HG03565 (cell line): ENCODE measurements at regions not wholly inside any gene's neighbourhood (a gene's known extent, or its start where the extent isn't known, plus 50 kb on each side); places are given as distances from the start of the nearest gene placed in this dataset.
"Not testable (repeated sequence)": the region's sequence is repeated elsewhere in the genome, so short reads cannot be mapped to it uniquely, and the experiment has no call there.

Experiments
- ATAC-seq: cut with Tn5 transposase; IDR thresholded peaks from one replicate; pipeline ENCODE4 v1.9.1; 2021; ENCODE audit warnings: mild to moderate bottlenecking, moderate library complexity; ENCODE audit not compliant: unreplicated experiment

DNA sequence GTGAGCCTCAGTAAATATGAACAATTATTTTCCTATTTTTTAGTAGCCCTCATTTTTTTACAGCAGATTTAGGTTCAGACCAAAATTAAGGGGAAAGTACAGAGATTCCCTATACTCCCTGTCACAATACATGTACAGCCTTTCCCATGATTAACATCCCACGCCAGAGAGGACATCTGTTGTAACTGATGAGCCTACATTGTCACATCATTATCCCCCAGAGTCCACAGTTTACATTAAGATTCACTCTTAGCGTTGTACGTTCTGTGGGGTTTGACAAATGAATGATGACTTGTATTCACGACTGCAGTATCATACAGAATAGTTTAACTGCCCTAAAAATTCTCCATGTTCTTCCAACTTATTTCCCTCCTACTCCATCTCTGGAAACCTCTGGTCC lies 262.3 kb upstream of the MSX2 start:
- no peak for ATAC-seq

DNA sequence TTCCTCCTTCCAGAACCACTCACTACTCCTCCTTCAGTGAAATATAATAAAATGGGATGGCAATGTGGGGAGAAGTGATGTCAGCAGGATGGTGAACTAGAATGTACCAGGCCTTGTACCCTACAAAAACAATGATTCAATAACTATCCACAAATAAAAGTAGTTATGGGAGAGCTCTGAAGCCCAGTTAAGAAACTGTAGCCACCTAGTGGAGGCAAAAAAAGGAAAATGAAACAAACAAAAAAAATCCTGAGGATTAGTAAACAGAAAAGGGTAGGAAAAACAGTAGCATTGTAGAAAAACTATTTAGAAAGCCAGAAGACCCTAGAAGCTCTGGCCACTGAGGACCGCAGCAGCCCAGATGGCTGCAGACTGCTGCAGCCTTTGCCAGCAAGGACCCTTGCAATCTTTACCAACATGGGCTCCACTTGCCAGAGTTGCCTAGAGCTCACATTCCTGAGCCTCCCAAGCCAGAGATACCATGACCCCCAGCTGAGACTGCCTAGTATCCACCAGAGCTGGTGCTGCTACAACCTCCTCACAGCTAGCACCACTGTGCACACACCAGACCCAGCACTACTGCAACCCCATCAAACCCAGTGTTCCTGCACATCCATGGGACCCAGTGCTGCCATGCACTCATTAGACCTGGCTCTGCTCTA lies 259.7 kb upstream of the MSX2 start:
- ATAC-seq: no peak

DNA sequence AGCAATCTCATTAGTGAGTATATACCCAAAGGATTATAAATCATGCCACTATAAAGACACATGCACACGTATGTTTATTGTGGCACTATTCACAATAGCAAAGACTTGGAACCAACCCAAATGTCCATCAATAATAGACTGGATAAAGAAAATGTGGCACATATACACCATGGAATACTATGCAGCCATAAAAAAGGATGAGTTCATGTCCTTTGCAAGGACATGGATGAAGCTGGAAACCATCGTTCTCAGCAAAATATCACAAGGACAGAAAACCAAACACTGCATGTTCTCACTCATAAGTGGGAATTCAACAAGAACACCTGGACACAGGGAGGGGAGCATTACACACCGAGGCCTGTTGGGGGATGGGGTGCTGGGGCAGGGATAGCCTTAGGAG lies 252.9 kb upstream of the MSX2 start:
- not testable (repeated sequence) for ATAC-seq

DNA sequence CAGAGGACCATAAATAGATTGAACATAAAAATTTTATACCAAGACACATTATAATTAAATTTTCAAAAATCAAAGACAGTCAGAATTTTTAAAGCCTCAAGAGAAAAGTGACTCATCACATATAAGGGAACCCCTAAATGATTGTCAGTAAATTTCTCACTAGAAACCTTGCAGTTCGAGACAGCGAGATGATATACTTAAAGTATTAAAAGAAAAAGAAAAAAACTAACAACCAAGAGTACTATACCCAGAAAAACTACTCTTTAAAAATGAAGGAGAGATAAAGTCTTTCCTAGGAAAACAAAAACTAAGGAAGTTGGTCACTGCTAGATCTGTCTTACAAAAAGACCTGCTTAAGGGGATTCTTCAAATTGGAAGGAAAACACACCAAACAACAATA lies 251.4 kb upstream of the MSX2 start:
- ATAC-seq: no peak

DNA sequence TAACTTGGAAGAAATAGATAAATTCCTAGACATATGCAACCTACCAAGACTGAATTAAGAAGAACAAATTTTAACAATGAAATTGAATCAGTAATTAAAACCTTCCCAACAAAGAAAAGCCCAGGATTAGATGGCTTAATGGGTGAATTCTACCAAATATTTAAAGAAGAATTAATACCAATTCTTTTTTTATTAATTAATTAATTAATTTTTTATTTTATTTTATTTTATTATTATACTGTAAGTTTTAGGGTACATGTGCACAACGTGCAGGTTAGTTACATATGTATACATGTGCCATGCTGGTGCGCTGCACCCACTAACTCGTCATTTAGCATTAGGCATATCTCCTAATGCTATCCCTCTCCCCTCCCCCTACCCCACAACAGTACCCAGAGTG lies 248.4 kb upstream of the MSX2 start:
- ATAC-seq: not testable (repeated sequence)

DNA sequence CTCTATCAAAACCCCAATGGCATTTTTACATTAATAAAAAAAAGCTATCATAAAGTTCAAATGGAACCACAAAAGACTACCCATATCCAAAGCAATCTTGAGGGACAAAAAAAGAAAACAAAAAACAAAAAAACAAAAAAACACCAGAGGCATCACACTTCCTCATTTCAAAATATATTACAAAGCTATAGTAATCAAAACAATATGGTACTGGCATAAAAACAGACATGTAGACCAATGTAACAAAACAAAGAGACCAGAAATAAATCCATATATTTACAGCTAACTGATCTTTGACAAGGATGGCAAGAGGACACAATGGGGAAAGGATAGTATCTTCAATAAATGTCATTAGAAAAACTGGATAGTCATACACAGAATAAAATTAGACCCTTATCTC lies 245.1 kb upstream of the MSX2 start:
- ATAC-seq: no peak

DNA sequence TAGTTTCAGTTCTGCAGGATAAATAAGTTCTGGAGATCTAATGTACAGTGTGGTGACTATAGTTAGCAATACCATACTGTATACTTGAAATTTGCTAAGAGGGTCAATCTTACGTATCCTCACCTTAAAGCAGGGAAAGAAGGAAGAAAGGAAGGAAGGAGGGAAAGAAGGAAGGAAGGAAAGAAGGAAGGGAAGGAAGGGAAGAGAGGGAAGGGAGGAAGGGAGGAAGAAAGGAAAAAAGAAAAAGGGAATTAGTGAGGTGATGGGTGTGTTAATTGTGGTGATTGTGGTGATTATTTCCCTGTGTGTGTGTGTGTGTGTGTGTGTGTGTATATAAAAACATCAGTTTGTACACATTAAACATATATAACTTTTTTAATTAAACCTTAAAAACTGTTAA lies 242.6 kb upstream of the MSX2 start:
- ATAC-seq: no peak

DNA sequence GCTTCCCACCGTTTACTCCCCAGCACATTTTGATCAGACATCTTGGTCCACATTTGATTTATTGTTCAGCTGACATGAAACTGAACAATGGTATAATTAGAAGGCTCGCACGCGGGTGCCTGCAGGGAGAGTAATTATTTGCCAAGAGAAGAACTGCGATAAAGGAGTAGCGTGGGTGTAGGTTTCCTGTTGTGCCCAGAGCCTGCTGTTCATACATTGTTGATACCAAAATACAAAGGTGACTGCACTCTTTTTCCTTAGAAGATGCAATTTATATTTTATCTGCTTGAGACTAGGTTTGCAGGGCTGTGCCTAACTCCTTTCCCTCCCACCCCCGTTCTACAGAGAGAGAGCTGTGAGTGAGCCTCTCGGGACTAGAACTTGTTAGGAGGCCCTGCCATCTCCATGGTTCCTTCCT lies 241.8 kb upstream of the MSX2 start:
- ATAC-seq: no peak

DNA sequence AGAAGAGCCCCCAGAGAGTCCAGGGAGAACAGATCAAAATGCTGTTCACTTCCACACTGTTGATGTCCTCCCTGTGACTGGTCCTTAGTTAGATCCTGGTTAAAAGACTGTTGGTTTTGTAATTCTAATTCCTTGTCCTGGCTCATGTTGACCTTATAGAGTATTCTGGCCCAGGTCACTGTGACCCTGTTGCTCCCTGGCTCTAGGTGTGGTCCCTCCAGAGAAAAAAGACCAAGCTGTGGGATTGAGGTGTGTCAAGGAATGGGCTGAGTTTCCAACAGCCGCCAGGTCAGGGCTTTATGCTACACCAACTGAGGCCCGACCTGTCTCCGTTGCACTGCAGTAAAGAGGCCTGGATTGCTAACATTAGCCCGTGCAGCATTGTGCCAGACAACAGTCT lies 241.0 kb upstream of the MSX2 start:
- ATAC-seq: no peak

DNA sequence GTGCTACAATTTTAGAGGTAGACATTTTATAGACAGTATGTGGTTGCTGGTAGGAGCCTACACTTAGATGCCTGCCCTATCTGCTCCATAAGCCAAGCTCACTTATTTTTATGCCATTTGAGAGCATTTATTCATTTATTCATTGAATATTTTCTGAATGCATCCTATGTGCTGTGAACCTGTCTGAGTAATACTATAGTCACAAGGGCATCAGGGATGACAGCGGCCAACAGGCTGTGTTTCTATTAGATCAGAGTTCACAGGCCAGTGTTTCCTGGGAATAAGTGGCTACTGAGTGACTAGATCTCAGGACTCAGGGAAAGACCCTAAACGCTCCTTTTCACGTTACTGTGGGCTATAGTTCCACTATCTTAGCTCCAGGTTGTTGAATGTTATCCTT lies 235.2 kb upstream of the MSX2 start:
- ATAC-seq: no peak

DNA sequence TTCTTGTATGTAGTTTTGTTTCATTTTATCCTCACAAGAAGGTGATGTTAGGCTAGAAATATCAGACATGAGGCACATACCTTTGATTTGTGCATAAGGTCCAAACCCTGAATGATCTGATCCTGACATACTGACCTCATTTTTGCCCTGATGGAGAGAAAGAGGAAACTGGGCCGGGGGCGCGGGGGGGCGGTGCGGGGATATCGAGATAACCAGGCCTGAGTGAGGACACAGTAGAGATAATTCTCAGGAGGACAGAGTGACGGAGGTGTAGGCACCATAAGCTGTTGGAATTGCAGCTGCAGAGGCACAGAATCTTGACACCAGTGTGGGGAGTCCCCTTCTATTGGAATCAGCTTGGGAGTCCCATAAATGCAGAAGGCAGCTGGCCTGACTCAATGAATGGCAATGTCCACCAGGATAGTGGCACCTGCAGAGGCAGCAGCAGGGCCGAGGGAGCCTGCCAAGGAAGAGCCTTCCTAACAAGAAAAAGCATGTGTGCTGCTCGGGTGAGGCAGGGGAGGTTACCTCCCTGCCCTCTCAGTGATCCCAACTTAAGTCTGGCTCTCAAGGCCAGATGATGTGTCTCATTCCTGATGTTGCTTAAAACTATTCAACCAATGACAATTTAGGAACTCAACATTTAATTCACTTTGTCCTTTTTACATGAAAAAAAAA lies 234.3 kb upstream of the MSX2 start:
- ATAC-seq: no peak

DNA sequence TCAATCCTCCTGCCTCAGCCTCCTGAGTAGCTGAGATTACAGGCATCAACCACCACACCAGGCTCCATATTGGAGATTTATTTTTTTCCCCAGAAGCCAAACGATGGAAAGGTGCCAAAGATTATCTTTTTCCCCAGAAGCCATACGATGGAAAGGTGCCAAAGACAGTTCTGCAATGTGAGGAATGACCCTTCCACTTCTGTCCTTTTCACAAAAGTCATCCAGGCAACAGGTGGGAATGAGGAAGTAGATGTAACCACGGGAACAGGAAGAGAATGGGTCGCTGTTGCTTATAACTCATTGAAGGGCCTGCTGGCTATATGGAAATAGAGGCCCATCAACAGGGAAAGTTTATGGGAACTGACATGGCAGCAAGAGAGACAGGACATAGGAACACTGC lies 233.7 kb upstream of the MSX2 start:
- no peak for ATAC-seq

DNA sequence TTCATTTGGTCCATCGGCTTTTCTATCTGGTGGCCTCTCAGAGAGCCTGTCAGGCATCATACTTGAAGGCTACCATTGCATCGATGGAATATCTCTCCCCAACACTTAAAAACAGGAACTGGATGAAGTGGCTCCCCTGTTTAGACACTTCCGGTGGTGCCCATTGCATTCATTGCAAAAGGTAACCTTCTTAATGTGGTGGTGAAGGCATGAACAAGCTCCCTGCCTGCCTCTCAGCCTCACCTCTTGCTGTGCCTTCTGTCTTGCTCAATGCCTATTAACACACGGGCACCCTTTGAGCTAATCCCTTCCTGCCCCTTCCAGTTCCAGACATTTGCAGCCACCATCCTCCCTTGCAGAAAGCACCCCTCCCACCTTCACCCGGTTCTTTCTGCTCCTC lies 233.1 kb upstream of the MSX2 start:
- ATAC-seq: no peak

DNA sequence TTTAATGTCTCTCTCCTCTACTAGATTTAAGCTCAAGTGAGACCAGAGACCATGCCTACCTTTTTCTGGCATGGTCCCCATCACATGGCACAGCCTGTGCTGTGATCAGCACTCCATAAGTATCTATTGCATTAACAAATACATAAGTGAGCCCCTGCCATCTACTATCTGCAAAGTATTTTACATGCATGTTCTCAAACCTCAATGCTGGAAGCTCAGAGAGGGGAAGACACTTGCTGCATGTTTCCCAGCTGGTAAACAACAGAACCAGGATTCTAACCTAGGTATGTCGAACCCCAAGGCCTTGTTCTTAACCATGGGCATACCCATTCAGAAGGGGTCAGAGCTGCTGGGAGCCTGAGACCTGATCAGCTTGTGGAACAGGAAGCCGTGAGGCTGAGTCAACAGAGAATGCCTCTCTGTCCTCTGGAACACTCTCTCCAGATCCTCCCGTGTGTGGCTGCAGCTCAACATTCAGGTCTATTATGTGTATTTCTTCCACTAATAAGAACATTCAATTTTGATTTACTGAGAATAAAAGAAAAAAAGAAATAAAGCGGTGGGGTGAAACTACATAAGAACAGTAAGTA lies 232.5 kb upstream of the MSX2 start:
- ATAC-seq: no peak

DNA sequence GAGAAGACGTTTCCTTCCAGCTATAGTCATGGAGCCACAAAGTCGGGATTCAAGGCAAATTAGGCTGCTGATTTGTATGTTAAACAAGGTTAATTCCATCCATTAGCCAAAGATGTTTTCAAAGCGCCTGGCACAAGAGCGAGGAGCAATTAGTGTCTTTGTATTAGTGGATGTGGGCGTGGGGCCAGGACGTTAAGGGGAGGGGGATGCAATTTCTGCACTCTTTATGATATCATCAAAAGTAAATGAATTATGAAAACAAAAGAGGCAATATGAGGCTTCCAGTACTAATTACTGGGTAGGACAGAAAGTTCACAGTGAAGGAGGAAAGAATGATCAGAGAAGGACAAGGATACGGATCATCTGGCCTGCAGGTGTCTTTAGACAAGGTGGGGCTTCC lies 230.9 kb upstream of the MSX2 start:
- no peak for ATAC-seq

DNA sequence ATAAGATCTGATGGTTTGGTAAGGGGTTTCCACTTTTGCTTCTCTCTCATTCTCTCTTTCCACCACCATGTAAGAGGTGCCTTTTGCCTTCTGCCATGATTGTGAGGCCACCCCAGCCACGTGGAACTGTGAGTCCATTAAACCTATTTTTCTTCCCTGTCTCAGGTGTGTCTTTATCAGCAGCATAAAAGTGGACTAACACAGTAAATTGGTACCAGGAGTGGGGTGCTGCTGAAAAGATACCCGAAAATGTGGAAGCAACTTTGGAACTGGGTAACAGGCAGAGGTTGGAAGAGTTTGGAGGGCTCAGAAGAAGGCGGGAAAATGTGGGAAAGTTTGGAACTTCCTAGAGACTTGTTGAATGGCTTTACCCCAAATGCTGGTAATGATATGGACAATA lies 226.4 kb upstream of the MSX2 start:
- ATAC-seq: not testable (repeated sequence)

DNA sequence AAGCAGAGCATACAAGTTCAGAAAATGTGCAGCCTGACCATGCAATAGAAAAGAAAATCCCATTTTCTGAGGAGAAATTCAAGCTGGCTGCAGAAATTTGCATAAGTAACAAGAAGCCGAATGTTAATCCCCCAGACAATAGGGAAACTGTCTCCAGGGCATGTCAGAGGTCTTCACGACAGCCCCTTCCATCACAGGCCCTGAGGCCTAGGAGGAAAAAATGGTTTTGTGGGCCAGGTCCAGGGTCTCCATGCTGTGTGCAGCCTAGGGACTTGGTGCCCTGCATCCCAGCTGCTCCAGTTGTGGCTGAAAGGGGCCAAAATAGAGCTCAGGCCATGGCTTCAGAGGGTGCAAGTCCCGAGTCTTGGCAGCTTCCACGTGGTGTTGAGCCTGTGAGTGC lies 225.8 kb upstream of the MSX2 start:
- ATAC-seq: not testable (repeated sequence)

DNA sequence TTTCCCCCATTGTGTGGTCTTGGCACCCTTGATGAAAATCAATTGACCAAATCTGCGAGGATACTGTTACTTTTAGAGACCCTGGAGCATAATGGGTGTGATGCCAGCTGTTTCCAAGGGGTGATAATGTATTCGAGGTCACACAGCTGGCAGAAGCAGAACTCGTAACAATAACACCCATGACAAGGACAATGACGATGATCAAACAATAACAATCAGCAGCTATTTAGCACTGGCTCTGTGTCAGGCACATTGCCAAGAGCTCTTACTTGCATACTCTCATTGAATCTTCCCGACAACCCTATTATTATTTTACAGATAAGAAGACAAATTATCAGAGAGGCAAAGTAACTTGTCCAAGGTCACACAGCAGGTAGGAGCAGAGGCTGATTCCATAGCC lies 223.7 kb upstream of the MSX2 start:
- ATAC-seq: no peak

DNA sequence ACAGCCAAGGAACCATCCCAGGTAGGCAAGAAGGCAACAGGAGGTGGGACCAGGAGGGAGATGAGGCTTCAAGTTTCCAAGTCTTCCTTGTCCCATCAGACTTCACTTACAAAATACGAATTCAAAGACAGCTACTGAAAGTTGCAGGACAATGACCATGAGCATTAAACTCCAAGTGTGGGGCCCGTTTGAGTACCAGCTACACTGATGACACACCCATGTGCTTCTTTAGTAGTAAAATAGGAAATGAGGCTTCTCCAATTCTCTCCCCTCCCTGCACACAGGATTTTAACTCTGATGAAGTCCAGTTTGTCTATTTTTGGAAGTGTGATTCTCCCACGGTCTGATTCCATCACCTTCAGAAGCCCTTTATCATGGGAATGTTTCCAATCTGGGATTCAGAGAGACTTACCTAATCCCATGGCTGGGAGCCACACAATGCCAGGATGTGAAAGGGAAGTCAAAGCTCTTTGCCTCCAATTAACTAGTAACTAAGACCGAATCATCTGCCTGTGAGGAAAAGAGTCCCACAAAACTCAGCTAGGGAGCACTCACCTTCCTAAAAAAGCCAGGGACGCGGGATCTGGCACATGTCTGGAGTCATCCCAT lies 222.8 kb upstream of the MSX2 start:
- no peak for ATAC-seq

DNA sequence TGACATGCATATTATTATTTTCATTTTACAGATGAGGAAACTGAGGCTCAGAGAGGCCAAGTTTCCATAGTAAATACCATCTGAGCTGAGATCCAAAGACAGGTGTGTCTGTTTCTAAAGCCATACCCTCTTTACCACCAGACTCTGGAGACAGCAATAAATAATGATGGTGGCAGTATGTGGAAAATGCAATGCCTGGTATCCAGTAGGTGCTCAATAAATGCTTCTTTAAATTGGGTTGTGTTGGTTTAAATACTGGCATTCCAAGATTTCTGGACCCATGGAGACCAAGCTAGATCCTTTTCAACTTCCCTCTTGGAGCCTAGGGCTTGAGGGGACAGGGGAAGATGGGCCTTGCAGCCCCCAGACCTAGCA lies 221.3 kb upstream of the MSX2 start:
- no peak for ATAC-seq

DNA sequence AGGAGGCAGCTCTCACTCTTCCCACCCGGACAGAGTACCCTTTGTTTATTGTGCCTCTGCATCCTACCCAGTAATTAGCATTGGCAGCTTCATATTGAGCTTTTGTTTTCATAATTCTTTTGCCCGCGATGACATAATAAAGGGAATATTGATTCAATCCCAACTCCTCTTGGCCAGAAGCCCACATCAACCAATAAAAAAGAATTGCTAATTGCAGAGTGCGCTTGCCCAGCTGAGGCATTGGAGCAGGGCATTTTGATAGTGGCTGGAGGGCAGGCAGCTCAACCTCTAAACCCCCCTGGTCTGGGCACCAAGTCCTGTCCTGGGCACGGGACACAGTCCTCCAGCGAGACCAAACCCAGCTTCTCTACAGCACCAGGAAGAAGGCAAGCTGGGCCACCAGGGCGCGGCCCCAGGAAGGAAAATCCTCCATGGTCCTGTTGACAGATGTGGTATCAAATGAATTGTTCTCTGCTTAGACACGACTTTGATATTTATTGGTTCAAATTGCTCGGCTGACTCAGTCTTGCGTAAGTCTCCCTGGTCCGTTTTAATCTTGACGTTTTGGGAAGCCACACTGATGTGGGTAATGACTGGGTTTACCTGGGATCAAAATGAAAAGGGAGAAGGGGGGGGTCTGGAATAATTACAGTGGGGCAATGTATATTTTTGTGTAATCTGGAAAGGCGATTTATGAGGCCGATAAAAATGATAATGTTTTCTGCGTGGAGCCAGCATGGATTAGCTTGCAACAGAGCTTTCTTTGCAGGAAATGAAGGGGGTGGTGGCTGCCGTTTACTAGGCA lies 220.7 kb upstream of the MSX2 start:
- no peak for ATAC-seq
